H1 (cell line): ENCODE measurements at regions not wholly inside any gene's neighbourhood (a gene's known extent, or its start where the extent isn't known, plus 50 kb on each side); places are given as distances from the start of the nearest gene placed in this dataset.
A peak's percentile ranks its signal among the peaks of the same experiment; 100 is the strongest.

Source experiments
- ASH2L ChIP-seq: fragments of 200-600, 300-600 bp; sonication (generic); IDR thresholded peaks from one replicate; pipeline ENCODE4 v1.7.1; 2017; ENCODE audit warnings: low read length
- BRCA1 ChIP-seq: IDR thresholded peaks from 2 replicates; pipeline ENCODE4 v1.6.1; 2012; ENCODE audit warnings: low read depth, low read length, improper control_type of control experiment
- EGR1 ChIP-seq: IDR thresholded peaks from 2 replicates; pipeline ENCODE4 v1.6.1; 2011; ENCODE audit warnings: low read depth, low read length, borderline replicate concordance
- POU5F1 ChIP-seq: IDR thresholded peaks from 2 replicates; pipeline ENCODE4 v1.6.1; 2011; ENCODE audit warnings: low read depth, mild to moderate bottlenecking, low read length, moderate library complexity
- TCF12 ChIP-seq: IDR thresholded peaks from 2 replicates; pipeline ENCODE4 v1.6.1; 2011; ENCODE audit warnings: low read depth, mild to moderate bottlenecking, low read length
- TF ChIP-seq, protein P1 (sequence below): fragments of 300-600 bp; sonication (generic); IDR thresholded peaks from 2 replicates; pipeline ENCODE4 v1.7.1; 2012; ENCODE audit warnings: low read length, moderate library complexity, mild to moderate bottlenecking, inconsistent platforms; ENCODE audit not compliant: insufficient replicate concordance
- TF ChIP-seq, protein P2 (sequence below): IDR thresholded peaks from 2 replicates; pipeline ENCODE4 v1.6.1; 2012; ENCODE audit warnings: low read length, inconsistent platforms

DNA sequence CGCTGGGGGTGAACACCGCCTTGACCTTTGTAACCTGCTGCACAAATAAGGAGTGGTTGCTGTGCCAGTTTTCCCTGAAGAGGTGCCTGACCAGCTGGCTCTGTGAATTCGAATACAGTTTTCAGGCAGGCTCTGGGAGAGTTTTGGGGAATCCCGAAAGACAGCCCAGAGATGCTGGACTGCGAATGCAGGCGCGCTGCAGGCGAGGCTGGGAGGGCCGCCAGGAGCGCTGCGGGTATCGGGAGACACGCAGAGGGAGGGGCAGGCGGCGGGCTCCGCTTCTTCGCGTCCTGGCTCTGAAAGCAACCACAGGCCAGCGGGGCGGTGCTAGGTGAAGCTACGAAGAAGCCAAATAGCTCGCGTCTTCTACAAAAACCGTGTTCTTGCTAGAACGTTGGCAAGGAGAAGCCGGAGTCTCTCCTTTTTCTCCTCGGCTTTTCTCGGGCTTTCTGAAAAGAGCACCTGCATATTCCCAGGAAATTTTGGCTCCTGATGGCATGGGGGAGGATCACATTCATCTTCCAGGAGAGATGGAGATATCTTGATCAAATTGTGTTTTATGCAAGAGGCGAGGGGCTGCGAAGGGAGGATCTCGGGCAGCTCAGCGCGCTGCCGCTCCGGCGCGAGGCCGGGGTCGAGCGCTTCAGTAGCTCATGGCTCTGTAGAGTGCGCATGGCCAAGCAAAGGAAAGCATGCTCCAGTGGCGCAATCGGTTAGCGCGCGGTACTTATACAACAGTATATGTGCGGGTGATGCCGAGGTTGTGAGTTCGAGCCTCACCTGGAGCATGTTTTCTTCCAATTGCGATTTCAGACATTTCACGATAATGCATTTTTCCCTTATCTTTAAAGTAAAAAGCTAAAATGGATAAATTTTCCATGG is 158.1 kb upstream of the ZNF184 start (continued):
- TF ChIP-seq, protein P1, sequence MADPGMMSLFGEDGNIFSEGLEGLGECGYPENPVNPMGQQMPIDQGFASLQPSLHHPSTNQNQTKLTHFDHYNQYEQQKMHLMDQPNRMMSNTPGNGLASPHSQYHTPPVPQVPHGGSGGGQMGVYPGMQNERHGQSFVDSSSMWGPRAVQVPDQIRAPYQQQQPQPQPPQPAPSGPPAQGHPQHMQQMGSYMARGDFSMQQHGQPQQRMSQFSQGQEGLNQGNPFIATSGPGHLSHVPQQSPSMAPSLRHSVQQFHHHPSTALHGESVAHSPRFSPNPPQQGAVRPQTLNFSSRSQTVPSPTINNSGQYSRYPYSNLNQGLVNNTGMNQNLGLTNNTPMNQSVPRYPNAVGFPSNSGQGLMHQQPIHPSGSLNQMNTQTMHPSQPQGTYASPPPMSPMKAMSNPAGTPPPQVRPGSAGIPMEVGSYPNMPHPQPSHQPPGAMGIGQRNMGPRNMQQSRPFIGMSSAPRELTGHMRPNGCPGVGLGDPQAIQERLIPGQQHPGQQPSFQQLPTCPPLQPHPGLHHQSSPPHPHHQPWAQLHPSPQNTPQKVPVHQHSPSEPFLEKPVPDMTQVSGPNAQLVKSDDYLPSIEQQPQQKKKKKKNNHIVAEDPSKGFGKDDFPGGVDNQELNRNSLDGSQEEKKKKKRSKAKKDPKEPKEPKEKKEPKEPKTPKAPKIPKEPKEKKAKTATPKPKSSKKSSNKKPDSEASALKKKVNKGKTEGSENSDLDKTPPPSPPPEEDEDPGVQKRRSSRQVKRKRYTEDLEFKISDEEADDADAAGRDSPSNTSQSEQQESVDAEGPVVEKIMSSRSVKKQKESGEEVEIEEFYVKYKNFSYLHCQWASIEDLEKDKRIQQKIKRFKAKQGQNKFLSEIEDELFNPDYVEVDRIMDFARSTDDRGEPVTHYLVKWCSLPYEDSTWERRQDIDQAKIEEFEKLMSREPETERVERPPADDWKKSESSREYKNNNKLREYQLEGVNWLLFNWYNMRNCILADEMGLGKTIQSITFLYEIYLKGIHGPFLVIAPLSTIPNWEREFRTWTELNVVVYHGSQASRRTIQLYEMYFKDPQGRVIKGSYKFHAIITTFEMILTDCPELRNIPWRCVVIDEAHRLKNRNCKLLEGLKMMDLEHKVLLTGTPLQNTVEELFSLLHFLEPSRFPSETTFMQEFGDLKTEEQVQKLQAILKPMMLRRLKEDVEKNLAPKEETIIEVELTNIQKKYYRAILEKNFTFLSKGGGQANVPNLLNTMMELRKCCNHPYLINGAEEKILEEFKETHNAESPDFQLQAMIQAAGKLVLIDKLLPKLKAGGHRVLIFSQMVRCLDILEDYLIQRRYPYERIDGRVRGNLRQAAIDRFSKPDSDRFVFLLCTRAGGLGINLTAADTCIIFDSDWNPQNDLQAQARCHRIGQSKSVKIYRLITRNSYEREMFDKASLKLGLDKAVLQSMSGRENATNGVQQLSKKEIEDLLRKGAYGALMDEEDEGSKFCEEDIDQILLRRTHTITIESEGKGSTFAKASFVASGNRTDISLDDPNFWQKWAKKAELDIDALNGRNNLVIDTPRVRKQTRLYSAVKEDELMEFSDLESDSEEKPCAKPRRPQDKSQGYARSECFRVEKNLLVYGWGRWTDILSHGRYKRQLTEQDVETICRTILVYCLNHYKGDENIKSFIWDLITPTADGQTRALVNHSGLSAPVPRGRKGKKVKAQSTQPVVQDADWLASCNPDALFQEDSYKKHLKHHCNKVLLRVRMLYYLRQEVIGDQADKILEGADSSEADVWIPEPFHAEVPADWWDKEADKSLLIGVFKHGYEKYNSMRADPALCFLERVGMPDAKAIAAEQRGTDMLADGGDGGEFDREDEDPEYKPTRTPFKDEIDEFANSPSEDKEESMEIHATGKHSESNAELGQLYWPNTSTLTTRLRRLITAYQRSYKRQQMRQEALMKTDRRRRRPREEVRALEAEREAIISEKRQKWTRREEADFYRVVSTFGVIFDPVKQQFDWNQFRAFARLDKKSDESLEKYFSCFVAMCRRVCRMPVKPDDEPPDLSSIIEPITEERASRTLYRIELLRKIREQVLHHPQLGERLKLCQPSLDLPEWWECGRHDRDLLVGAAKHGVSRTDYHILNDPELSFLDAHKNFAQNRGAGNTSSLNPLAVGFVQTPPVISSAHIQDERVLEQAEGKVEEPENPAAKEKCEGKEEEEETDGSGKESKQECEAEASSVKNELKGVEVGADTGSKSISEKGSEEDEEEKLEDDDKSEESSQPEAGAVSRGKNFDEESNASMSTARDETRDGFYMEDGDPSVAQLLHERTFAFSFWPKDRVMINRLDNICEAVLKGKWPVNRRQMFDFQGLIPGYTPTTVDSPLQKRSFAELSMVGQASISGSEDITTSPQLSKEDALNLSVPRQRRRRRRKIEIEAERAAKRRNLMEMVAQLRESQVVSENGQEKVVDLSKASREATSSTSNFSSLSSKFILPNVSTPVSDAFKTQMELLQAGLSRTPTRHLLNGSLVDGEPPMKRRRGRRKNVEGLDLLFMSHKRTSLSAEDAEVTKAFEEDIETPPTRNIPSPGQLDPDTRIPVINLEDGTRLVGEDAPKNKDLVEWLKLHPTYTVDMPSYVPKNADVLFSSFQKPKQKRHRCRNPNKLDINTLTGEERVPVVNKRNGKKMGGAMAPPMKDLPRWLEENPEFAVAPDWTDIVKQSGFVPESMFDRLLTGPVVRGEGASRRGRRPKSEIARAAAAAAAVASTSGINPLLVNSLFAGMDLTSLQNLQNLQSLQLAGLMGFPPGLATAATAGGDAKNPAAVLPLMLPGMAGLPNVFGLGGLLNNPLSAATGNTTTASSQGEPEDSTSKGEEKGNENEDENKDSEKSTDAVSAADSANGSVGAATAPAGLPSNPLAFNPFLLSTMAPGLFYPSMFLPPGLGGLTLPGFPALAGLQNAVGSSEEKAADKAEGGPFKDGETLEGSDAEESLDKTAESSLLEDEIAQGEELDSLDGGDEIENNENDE = no peak
- no peak for TF ChIP-seq TCF12
- TF ChIP-seq EGR1 = no peak
- TF ChIP-seq ASH2L = peak; percentile 100
- TF ChIP-seq BRCA1 = no peak
- TF ChIP-seq, protein P2, sequence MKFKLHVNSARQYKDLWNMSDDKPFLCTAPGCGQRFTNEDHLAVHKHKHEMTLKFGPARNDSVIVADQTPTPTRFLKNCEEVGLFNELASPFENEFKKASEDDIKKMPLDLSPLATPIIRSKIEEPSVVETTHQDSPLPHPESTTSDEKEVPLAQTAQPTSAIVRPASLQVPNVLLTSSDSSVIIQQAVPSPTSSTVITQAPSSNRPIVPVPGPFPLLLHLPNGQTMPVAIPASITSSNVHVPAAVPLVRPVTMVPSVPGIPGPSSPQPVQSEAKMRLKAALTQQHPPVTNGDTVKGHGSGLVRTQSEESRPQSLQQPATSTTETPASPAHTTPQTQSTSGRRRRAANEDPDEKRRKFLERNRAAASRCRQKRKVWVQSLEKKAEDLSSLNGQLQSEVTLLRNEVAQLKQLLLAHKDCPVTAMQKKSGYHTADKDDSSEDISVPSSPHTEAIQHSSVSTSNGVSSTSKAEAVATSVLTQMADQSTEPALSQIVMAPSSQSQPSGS = peak; percentile 31; the same call in 1 of the 2 replicates
- TF ChIP-seq POU5F1 = no peak
